SK-N-DZ (cell line): ENCODE measurements at regions not wholly inside any gene's neighbourhood (a gene's known extent, or its start where the extent isn't known, plus 50 kb on each side); places are given as distances from the start of the nearest gene placed in this dataset.
A peak's percentile ranks its signal among the peaks of the same experiment; 100 is the strongest.

Experiments
- DNase-seq: peaks from one replicate; pipeline ENCODE4 v3.0.0-alpha.2; 2015; ENCODE audit warnings: low spot score

- no peak for DNase-seq
These were observed 923.5 kb downstream of the BCL11B start for GRCh38 chr14:98348505-98348904.

- no peak for DNase-seq
These were observed 921.8 kb downstream of the BCL11B start for GRCh38 chr14:98350213-98350612.

DNA sequence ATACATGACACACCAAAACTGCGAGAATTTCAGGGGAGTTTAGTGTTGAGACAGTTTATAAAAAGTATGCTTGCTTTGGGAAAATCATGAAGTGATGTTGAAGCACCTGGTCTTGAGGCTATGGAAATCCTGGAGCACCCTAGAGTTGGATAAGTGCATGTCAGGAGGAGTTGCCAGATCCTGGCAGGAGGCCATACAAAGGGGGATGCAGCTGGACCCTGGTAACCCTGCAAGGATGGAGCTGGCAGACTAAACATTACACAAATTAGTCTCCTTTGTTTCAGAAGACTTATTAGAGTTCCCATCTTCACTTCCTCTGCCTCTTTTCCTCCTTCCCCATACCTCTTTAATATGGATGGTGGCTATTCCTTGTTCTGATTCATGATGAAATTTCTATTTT is 907.0 kb downstream of the BCL11B start:
- DNase-seq = no peak

DNA sequence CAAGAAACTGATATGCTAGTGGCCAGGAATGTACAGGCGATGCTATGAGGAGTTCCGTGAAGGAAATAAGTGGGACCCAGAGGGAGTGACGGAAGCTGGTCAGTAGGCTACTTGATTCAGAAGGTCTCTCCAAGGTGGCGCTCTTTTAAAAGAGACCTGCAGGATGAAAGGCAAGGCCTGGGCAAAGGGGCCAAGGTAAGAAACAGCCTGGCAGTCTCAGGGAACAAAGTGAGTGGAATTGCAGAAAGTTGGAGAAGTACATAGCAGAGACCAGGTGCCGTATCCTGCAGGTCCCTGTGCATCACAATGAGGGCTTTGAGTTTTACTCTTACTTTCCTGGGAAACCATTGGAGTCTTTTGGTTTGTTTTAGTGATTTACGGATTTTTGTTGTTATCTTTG is 905.6 kb downstream of the BCL11B start:
- DNase-seq = no peak

DNA sequence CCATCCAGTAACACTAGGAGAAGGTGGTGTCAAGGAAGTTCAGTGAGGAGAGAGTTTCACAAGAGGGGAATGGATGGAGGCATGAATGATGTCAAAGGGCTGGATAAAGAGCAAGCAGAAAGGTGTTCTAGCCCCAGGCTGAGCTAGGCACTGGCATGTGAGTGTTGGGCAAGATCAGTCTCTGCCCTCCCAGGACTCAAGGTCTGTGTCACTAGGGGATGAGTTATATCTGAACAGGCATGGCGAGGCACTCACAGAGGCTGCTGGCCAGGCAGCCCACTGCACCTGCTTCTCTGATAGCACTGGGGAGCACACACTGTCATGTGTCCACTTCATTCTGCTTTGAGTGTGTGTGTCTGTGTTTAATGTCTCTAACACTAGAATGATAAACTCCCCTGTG is 903.8 kb downstream of the BCL11B start:
- no peak for DNase-seq

GRCh38 chr14:98368916-98369315 is 903.1 kb downstream of the BCL11B start:
- no peak for DNase-seq

DNA sequence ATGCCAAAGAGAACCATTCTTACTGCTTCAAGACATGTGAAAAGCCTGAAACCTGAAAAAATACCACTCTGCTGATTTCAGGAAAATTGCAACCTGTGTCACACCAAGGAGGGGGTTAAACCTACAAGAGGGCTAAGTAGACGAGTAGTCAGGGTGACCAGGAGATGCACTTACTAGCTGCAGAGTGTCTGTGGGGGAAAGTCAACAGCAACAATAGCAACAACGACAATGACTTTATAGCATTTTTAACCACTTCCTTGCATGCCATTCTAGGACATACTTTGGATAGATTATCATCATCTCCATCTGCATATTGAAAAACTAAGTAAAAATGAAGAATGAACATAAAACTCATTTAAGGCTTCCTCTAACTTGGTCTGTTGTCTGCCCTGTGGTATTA is 902.7 kb downstream of the BCL11B start:
- DNase-seq = no peak

GRCh38 chr14:98370352-98370751 is 901.6 kb downstream of the BCL11B start:
- DNase-seq = no peak

DNA sequence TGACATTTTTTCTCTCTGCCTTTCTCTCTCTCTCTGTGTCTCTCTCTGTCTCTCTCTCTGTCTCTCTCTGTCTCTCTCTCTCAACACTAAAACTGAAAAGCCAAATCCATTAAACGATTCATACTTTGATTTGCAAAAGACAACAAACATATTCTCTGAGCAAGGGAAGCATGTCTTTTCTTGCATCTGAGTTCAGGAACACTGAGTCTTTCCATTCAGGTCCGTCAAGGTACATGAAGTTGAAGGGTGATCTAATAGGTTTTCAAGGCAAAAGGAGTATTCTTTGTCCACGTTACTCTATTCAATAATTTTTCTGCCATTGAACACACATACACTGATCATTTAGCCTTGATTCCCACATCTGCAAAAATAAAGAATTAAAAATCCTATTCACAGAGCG is 900.9 kb downstream of the BCL11B start:
- no peak for DNase-seq

GRCh38 chr14:98374136-98374535 is 897.9 kb downstream of the BCL11B start:
- no peak for DNase-seq

DNA sequence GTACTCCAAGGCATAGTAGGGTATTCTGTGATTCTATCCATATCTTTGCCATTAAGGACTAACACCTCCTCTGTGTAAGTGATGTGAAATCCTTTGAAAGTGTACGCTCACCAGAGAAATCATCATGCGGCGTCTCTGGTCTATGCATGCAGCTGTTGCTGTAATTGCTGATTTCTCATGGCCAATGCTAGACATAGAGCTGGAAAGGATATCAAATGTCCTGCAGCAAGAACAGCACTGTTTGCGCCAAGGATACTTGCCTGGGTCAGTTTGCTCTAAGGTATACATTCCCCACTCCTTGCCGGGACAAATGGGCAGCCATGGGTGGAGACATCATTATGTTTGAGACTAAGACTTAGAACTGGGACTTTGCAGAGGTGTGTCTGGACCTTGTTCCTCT is 896.4 kb downstream of the BCL11B start:
- no peak for DNase-seq

DNA sequence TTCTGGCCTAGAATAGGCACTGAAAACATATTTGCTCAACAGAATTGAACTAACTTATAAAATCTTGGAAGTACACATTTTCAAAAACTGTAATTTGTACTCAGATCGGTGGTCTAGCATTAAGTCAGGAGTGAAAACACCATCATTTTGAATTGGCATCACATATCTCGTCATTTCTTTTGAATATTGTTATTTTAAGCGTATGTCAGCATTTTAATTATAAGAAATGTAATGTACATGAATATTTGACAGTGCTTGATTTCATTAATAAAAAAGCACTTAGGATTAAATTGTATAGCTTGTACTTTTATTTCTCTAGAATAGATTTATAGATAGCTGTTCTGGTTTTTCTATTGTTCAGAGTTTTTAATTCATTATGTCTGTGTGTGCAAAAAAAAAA is 892.2 kb downstream of the BCL11B start:
- no peak for DNase-seq

DNA sequence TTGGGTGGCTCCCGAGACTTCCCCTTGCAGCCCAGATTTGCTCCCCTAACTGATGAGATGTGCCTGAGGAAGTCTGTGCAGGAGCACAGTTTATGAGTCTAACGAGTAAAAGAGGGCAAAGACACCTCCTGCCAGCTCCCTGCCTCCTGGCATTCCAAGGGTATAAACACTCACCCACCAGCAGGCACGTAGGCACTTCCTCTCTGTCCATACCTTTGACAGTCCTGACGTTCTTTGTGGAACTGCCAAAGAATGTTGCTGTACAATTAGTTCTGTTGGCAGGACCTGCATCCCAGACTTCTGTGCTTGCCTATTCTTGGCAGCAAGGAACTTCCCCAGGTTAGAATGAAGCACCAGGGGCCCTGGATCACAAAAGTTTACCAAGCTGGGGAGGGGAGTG is 889.3 kb downstream of the BCL11B start:
- DNase-seq = no peak

DNA sequence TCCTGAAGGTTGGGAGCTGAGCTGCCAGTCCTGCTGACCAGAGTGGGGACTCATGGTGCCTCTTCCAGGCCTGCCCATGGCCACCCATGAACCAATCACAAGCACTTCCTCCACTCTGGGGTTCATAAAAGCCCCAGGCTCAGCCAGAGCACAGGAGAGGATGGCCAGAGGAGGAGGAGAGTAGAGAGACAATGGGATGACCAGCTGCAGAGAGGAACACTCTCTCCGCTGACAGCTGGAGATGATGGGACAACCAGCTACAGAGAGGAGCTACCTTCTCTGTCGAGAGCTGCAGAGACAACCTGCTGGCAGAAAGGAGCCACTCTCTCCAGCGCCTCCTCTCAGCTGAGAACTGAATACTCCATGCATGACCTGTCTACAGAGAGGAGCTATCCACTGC is 886.1 kb downstream of the BCL11B start:
- no peak for DNase-seq

DNA sequence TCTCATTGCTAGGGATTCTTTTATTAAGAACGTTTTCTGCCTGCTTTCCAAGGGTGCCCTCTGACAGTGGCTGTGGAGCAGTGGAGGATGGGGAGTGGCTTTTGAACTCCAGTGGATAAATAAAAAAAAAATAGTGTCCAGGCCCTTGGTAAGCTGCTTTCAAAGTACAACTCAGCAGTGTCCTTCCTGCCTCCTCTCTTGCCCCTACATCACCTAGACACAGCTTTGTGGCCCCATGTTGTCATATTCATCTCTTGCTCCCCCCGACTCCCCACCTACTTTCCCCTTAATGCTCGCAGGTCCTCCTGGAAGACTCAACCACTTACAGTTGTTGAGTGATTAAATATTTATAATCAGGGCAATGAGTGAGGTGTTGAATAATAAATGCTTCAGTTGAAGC is 880.9 kb downstream of the BCL11B start:
- no peak for DNase-seq

- no peak for DNase-seq
These were observed 878.5 kb downstream of the BCL11B start for GRCh38 chr14:98393527-98393926.

DNA sequence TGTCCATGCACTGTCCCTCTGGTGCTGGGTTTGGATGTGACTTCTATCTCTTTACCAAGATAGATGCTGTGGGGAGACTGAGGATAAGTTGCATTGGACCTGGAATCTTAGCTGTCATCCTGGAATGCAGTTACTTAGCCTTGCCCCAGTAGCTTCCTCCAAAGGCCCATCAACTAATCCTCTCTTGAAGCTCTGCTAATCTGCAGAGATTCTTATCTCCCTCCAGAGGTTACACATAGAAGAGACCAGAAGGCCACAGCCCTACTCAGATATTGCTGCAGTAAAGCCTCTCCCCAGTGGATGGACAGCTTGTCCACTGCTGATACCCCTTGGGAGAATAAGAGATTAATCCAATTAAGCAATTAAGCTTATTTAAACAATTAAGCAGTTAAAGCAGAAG is 867.2 kb downstream of the BCL11B start:
- DNase-seq = peak; percentile 42

- DNase-seq = no peak
These were observed 863.9 kb downstream of the BCL11B start for GRCh38 chr14:98408024-98408555.

DNA sequence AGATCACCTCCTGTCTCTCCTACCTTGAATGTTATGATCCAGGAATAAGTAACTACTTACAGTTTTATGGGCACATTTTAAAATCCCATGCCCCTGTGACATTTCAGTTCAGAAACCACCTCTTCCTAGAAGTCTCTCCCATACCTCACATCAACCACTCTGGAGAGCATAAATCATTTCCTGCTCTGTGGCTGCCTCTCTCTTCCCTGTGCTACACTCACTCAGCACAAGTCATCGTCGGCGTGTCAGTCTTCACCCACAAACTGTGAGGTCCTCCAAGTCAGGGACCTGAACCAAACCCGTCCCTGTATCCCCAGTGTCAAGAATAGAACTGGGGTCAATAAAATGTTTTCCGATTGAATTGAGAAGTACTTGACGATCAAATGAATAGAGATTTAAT is 863.3 kb downstream of the BCL11B start:
- no peak for DNase-seq

DNA sequence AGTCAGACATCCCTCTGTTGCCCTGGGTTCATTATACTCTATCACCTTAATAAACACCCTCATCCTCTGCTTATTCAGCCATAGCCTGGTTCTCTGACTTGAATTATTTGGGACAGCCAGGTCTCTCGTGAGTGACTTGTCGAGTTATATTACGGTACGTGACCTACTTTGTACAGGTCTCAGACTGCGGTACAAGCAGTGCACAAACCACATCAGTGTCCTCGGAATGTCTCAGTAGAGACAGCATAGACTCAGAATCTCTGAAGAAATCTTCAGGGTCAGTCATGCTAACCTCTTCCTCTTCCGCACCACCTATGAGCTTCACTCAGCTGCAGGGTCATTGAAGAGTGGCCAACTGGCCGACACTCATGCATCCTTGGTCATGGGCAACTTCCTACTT is 860.8 kb downstream of the BCL11B start:
- no peak for DNase-seq

GRCh38 chr14:98412431-98412830 is 859.6 kb downstream of the BCL11B start:
- DNase-seq = peak; percentile 1

DNA sequence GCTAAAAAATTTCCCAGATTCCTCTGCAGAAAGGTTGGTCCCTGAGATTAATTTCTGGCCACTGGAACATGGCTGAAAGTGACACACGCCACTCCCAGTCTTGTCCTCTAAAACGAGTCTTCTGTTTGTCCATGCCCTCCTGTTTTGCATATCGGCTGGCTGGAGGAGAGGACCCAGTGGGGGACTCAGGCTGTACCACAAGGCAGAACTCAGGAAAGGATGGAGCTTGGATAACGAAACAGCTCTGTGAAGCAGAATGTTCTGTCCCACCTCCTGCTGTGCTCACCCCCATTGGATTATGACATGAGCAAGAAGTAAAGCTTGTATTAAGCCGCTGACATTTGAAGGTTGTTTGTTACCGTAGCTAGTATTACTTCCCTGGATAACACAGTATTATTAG is 856.2 kb downstream of the BCL11B start:
- DNase-seq = no peak

- DNase-seq = no peak
These were observed 855.0 kb downstream of the BCL11B start for GRCh38 chr14:98417001-98417400.

DNA sequence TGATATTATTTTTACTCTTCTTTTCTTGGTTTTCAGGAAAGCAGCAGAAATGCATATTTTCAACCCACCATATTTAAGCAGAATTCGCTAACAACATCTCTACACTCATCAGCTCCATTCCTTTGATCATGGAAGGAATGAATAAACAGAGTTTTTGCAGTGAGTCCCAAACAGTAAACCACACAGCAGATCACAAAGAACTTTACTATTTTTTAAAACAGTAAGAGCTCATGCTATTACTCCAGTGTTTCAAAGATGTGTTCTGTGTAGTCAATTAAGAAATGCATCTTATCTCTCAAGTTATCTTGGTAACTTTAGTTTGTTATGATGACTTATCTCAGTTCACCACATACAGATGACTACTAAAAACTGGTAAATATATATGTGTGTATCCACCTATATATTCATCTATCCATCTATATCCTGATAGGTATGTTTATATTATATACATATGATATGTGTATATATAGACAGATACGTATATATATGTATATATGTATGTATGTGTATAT is 843.5 kb downstream of the BCL11B start:
- DNase-seq = no peak
